Karpas-422 (cell line): ENCODE measurements at regions not wholly inside any gene's neighbourhood (a gene's known extent, or its start where the extent isn't known, plus 50 kb on each side); places are given as distances from the start of the nearest gene placed in this dataset.
"Not testable (repeated sequence)": the region's sequence is repeated elsewhere in the genome, so short reads cannot be mapped to it uniquely, and the experiment has no call there.

Source experiments
- DNase-seq: peaks from one replicate; pipeline ENCODE4 v3.0.0-alpha.2; 2015
- H2AFZ ChIP-seq: fragments of 200-600 bp; sonication (generic); 2 replicates; pipeline ENCODE4 v1.6.1; 2014; ENCODE audit warnings: antibody characterized with exemption, low read length, mixed read lengths
- H3K27ac ChIP-seq: fragments of 200-600 bp; sonication (generic); 2 replicates; pipeline ENCODE4 v1.5.1; 2014; ENCODE audit warnings: mild to moderate bottlenecking, low read length, moderate library complexity
- H3K27me3 ChIP-seq: fragments of 200-600 bp; sonication (generic); 2 replicates; pipeline ENCODE4 v1.6.1; 2014; ENCODE audit warnings: low read length, mixed read lengths
- H3K36me3 ChIP-seq: fragments of 200-600 bp; sonication (generic); 2 replicates; pipeline ENCODE4 v1.6.1; 2014; ENCODE audit warnings: low read length, mixed read lengths; ENCODE audit not compliant: insufficient read depth
- H3K4me1 ChIP-seq: fragments of 200-600 bp; sonication (generic); 2 replicates; pipeline ENCODE4 v1.6.1; 2014; ENCODE audit warnings: mild to moderate bottlenecking, low read length, mixed read lengths
- H3K4me2 ChIP-seq: fragments of 200-600 bp; sonication (generic); 2 replicates; pipeline ENCODE4 v1.6.1; 2014; ENCODE audit warnings: low read length, low read depth, mild to moderate bottlenecking; ENCODE audit not compliant: poor library complexity, severe bottlenecking
- H3K4me3 ChIP-seq: fragments of 200-600 bp; sonication (generic); 2 replicates; pipeline ENCODE4 v1.5.1; 2014; ENCODE audit warnings: mild to moderate bottlenecking, antibody characterized with exemption, low read length, mixed read lengths
- H3K79me2 ChIP-seq: fragments of 200-600 bp; sonication (generic); 2 replicates; pipeline ENCODE4 v1.6.1; 2014; ENCODE audit warnings: mild to moderate bottlenecking, low read length, mixed read lengths
- H3K9ac ChIP-seq: fragments of 200-600 bp; sonication (generic); 2 replicates; pipeline ENCODE4 v1.6.0; 2014; ENCODE audit warnings: low read length
- H3K9me2 ChIP-seq: fragments of 200-600 bp; sonication (generic), shearing (Covaris generic); replicated peaks from 2 replicates; pipeline ENCODE4 v1.6.0; 2014; ENCODE audit warnings: mild to moderate bottlenecking, low read length, moderate library complexity; ENCODE audit not compliant: insufficient read depth
- H3K9me3 ChIP-seq: fragments of 300-700, 200-600 bp; sonication (generic); 2 replicates; pipeline ENCODE4 v1.6.1; 2014; ENCODE audit warnings: low read length, mixed read lengths
- H4K20me1 ChIP-seq: fragments of 200-600 bp; sonication (generic); 2 replicates; pipeline ENCODE4 v1.6.1; 2014; ENCODE audit warnings: mild to moderate bottlenecking, antibody characterized with exemption, low read length, low read depth; ENCODE audit not compliant: insufficient read depth

DNA sequence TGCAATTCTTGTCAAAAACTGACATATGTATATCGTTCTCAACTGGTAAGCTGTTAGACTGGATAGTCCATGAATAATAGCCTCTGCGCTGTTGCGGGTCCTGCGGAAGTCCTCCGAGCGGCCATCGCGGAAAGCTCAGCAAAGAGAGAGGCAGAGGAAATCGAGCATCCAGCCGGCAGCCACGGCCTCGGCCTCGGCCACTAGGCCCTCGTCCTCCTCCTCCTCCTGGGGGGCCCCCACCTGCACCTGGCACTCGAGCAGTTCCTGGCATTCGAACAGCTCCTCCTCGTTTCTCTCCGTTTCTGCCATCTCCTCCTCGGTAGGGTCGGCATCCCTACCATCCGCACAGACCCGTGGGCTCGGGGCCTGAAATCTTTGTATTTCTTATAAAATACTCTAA lies 111.2 kb upstream of the CYLC1 start:
- not testable (repeated sequence) for H3K27me3 ChIP-seq, H4K20me1 ChIP-seq, H3K4me1 ChIP-seq, H3K9me3 ChIP-seq, H3K9ac ChIP-seq, H3K36me3 ChIP-seq, H3K4me3 ChIP-seq, H3K27ac ChIP-seq, H3K4me2 ChIP-seq, H3K9me2 ChIP-seq, DNase-seq, H3K79me2 ChIP-seq, H2AFZ ChIP-seq

DNA sequence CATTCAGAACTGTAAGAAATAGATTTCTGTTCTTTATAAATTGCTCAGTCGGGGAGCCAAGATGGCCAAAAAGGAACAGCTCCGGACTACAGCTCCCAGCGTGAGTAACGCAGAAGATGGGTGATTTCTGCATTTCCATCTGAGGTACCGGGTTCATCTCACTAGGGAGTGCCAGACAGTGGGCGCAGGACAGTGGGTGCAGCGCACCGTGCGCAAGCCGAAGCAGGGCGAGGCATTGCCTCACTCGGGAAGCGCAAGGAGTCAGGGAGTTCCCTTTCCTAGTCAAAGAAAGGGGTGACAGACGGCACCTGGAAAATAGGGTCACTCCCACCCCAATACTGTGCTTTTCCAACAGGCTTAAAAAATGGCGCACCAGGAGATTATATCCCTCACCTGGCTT lies 110.5 kb upstream of the CYLC1 start:
- H3K4me2 ChIP-seq, H3K27ac ChIP-seq, H3K9me2 ChIP-seq, DNase-seq, H3K4me1 ChIP-seq, H3K9me3 ChIP-seq, H4K20me1 ChIP-seq, H3K36me3 ChIP-seq, H3K4me3 ChIP-seq, H3K79me2 ChIP-seq, H3K27me3 ChIP-seq, H3K9ac ChIP-seq, H2AFZ ChIP-seq: not testable (repeated sequence)

DNA sequence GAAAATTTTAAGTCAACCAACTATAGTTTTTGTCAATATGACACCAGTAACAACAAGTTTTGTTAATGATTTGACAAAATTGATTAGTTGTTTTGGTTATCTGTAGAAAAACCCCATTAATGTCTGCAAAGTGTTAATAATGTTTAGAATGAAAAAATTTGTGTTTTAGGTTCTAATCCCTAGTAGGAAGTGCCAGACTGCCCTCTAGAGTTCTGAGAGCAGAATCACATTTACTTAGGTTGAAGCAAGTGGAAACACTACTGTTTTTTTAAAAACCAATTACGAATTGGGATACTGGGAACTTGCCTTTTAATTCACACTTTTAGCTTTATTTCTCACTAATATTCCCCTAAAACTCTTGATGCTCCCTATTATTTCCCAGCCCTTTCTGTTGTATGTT lies 101.1 kb upstream of the CYLC1 start:
- Histone ChIP-seq H2AFZ (no peak overlapping the region), H3K9ac (no peak overlapping the region), H3K36me3 (no peaks in the 10 kb centered on the region), H3K9me2 (no peaks in the 10 kb centered on the region), H3K27ac (no peak overlapping the region), H3K27me3 (no peaks in the 10 kb centered on the region), H4K20me1 (no peaks in the 10 kb centered on the region), H3K9me3 (no peaks in the 10 kb centered on the region), H3K4me3 (no peak overlapping the region), H3K4me2 (no peak overlapping the region), H3K4me1 (no peaks in the 10 kb centered on the region), H3K79me2 (no peaks in the 10 kb centered on the region)
- peak; percentile 74 for DNase-seq

DNA sequence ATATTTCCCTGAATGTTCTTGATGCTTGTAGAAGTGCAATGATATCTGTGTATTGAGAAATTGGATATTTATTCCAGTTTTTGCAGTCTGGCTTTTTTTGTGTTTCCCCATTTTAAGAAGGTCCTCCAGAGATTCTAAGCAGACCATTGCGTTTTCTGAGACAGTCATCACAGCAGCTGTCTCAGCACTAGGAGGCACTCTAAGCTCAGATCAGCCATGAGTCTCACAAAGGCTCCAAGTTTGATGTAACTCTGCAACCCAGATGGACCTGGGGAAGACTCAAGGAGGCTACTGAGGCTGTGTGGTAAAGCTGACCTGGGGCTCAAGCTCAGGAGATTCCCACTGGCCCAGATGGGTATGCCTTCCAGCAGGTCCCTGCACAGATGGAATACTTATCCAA lies 89.3 kb upstream of the CYLC1 start:
- H3K4me3 ChIP-seq: no peak overlapping the region
- H3K4me2 ChIP-seq: no peak overlapping the region
- no peaks in the 10 kb centered on the region for H3K79me2 ChIP-seq
- no peaks in the 10 kb centered on the region for H3K27me3 ChIP-seq
- H4K20me1 ChIP-seq: no peaks in the 10 kb centered on the region
- H3K9me3 ChIP-seq: no peaks in the 10 kb centered on the region; the same call in 1 of the 2 replicates
- no peak overlapping the region for H3K27ac ChIP-seq
- no peak overlapping the region for H3K9ac ChIP-seq
- no peaks in the 10 kb centered on the region for H3K4me1 ChIP-seq
- no peaks in the 10 kb centered on the region for H3K36me3 ChIP-seq
- H3K9me2 ChIP-seq: no peaks in the 10 kb centered on the region
- DNase-seq: peak; percentile 47
- H2AFZ ChIP-seq: no peak overlapping the region
